Neural cell (in vitro differentiated cells): ENCODE measurements at regions not wholly inside any gene's neighbourhood (a gene's known extent, or its start where the extent isn't known, plus 50 kb on each side); places are given as distances from the start of the nearest gene placed in this dataset.

Source experiments
- EZH2 ChIP-seq: fragments of 200-600, 300-800 bp; shearing (Covaris generic), sonication (generic); IDR thresholded peaks from 2 replicates; pipeline ENCODE4 v1.6.1; 2014; ENCODE audit warnings: antibody characterized with exemption, low read length, borderline replicate concordance, mild to moderate bottlenecking; ENCODE audit not compliant: insufficient read depth, poor library complexity, severe bottlenecking
- MXI1 ChIP-seq: fragments of 450-650 bp; conservative IDR thresholded peaks from 2 replicates; pipeline ENCODE4 v1.6.1; 2014; ENCODE audit warnings: antibody characterized with exemption, mild to moderate bottlenecking; ENCODE audit not compliant: poor library complexity, severe bottlenecking
- POLR2AphosphoS5 ChIP-seq: IDR thresholded peaks from 2 replicates; pipeline ENCODE4 v1.6.1; 2012
- RAD21 ChIP-seq: fragments of 450-650 bp; conservative IDR thresholded peaks from 2 replicates; pipeline ENCODE4 v1.6.1; 2014; ENCODE audit warnings: antibody characterized with exemption, mild to moderate bottlenecking, moderate library complexity
- SMC3 ChIP-seq: fragments of 450-650 bp; conservative IDR thresholded peaks from 2 replicates; pipeline ENCODE4 v1.6.1; 2014; ENCODE audit warnings: antibody characterized with exemption, mild to moderate bottlenecking, moderate library complexity; ENCODE audit not compliant: poor library complexity
- TF ChIP-seq, protein P1 (sequence below): fragments of 450-650 bp; IDR thresholded peaks from 2 replicates; pipeline ENCODE4 v1.5.1; 2014; ENCODE audit warnings: antibody characterized with exemption, mild to moderate bottlenecking, moderate library complexity; ENCODE audit not compliant: poor library complexity, severe bottlenecking

DNA sequence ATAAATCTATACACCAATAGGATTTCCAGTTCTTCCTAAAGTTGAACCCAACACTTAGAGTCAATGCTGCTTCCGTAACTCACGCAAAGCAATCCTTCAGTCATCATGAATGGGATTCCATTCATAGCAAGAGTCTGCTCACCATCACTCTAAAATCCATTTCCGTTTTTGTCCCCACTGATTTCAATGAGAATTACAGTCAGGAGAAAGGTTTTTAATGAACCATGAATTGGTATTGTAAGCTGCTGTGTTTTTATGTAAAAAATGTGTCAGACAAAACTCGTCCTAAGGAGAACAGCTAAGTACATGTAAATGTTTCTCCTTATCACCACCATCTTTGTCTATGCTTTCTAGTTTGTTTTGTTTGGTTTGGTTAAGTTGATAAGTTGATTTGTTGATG is 391.5 kb downstream of the IRS1 start:
- TF ChIP-seq, protein P1, sequence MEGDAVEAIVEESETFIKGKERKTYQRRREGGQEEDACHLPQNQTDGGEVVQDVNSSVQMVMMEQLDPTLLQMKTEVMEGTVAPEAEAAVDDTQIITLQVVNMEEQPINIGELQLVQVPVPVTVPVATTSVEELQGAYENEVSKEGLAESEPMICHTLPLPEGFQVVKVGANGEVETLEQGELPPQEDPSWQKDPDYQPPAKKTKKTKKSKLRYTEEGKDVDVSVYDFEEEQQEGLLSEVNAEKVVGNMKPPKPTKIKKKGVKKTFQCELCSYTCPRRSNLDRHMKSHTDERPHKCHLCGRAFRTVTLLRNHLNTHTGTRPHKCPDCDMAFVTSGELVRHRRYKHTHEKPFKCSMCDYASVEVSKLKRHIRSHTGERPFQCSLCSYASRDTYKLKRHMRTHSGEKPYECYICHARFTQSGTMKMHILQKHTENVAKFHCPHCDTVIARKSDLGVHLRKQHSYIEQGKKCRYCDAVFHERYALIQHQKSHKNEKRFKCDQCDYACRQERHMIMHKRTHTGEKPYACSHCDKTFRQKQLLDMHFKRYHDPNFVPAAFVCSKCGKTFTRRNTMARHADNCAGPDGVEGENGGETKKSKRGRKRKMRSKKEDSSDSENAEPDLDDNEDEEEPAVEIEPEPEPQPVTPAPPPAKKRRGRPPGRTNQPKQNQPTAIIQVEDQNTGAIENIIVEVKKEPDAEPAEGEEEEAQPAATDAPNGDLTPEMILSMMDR, result no peak
- TF ChIP-seq EZH2, result no peak
- no peak for TF ChIP-seq SMC3
- no peak for TF ChIP-seq POLR2AphosphoS5
- TF ChIP-seq MXI1, result no peak
- TF ChIP-seq RAD21, result no peak
